DOHH2 (cell line): ENCODE measurements at regions not wholly inside any gene's neighbourhood (a gene's known extent, or its start where the extent isn't known, plus 50 kb on each side); places are given as distances from the start of the nearest gene placed in this dataset.
"Not testable (repeated sequence)": the region's sequence is repeated elsewhere in the genome, so short reads cannot be mapped to it uniquely, and the experiment has no call there.

Experiments
- H3F3A ChIP-seq: fragments of 200-600 bp; sonication (generic), shearing (Covaris generic); 2 replicates; pipeline ENCODE4 v1.6.0; 2016; ENCODE audit warnings: antibody characterized with exemption, mild to moderate bottlenecking; ENCODE audit not compliant: control insufficient read depth, insufficient read depth
- H3K27ac ChIP-seq: fragments of 200-600 bp; sonication (generic); 2 replicates; pipeline ENCODE4 v1.5.1; 2014; ENCODE audit warnings: low read depth, mild to moderate bottlenecking, low read length, moderate library complexity
- H3K27me3 ChIP-seq: fragments of 200-600 bp; sonication (generic); 2 replicates; pipeline ENCODE4 v1.6.1; 2014; ENCODE audit warnings: mild to moderate bottlenecking, low read length, mixed read lengths; ENCODE audit not compliant: control insufficient read depth
- H3K36me3 ChIP-seq: fragments of 200-600 bp; sonication (generic); 2 replicates; pipeline ENCODE4 v1.6.1; 2014; ENCODE audit warnings: mild to moderate bottlenecking, low read length, moderate library complexity, mixed read lengths; ENCODE audit not compliant: control insufficient read depth
- H3K4me1 ChIP-seq: fragments of 200-600 bp; sonication (generic); 2 replicates; pipeline ENCODE4 v1.6.1; 2014; ENCODE audit warnings: mild to moderate bottlenecking, low read length, mixed read lengths; ENCODE audit not compliant: control insufficient read depth
- H3K4me2 ChIP-seq: fragments of 200-600 bp; sonication (generic); 2 replicates; pipeline ENCODE4 v1.6.0; 2014; ENCODE audit warnings: mild to moderate bottlenecking, low read length, moderate library complexity
- H3K4me3 ChIP-seq: fragments of 200-600 bp; sonication (generic); 2 replicates; pipeline ENCODE4 v1.5.1; 2014; ENCODE audit warnings: mild to moderate bottlenecking, low read length, mixed read lengths
- H3K79me2 ChIP-seq: fragments of 200-600 bp; sonication (generic); 2 replicates; pipeline ENCODE4 v1.6.1; 2014; ENCODE audit warnings: mild to moderate bottlenecking, low read length, mixed read lengths; ENCODE audit not compliant: control insufficient read depth
- H3K9me2 ChIP-seq: fragments of 200-600 bp; sonication (generic); replicated peaks from 2 replicates; pipeline ENCODE4 v1.6.1; 2014; ENCODE audit warnings: mild to moderate bottlenecking, low read length, mixed read lengths; ENCODE audit not compliant: control insufficient read depth
- H3K9me3 ChIP-seq: fragments of 200-600 bp; sonication (generic); 2 replicates; pipeline ENCODE4 v1.6.1; 2014; ENCODE audit warnings: antibody characterized with exemption, low read length, mixed read lengths; ENCODE audit not compliant: control insufficient read depth, insufficient read depth
- H4K20me1 ChIP-seq: fragments of 200-600 bp; sonication (generic); 2 replicates; pipeline ENCODE4 v1.6.0; 2014; ENCODE audit warnings: low read depth, mild to moderate bottlenecking, antibody characterized with exemption, low read length, moderate library complexity; ENCODE audit not compliant: control insufficient read depth, insufficient read depth
- CTCF ChIP-seq: fragments of 200-600 bp; sonication (generic); IDR thresholded peaks from one replicate; pipeline ENCODE4 v1.5.1; 2014; ENCODE audit warnings: antibody characterized with exemption, mild to moderate bottlenecking, low read depth, low read length; ENCODE audit not compliant: poor library complexity, severe bottlenecking
- EZH2phosphoT487 ChIP-seq: fragments of 200-600 bp; sonication (generic); IDR thresholded peaks from 2 replicates; pipeline ENCODE4 v1.6.1; 2017; ENCODE audit warnings: borderline replicate concordance, mild to moderate bottlenecking, antibody characterized with exemption, low read length, moderate library complexity, mixed read lengths

GRCh38 chr2:144972676-144973075 lies 452.8 kb upstream of the ZEB2 start:
- Histone ChIP-seq H3K27me3 (no peaks in the 10 kb centered on the region), H3K36me3 (no peaks in the 10 kb centered on the region), H3K4me1 (no peaks in the 10 kb centered on the region), H3K79me2 (no peaks in the 10 kb centered on the region), H3F3A (no peaks in the 10 kb centered on the region), H3K9me3 (peaks cover 13% of the 10 kb centered on the region; the same call in 1 of the 2 replicates), H3K9me2 (no peaks in the 10 kb centered on the region), H4K20me1 (no peaks in the 10 kb centered on the region), H3K4me2 (no peak overlapping the region), H3K27ac (no peak overlapping the region), H3K4me3 (no peak overlapping the region)
- TF ChIP-seq CTCF, result no peak
- TF ChIP-seq EZH2phosphoT487, result no peak

GRCh38 chr2:144971786-144972335 lies 451.9 kb upstream of the ZEB2 start:
- no peak overlapping the region for H3K4me2 ChIP-seq
- TF ChIP-seq CTCF (no peak), EZH2phosphoT487 (no peak)
- H3K4me1 ChIP-seq, result no peaks in the 10 kb centered on the region
- H3K27ac ChIP-seq, result no peak overlapping the region
- no peak overlapping the region for H3K4me3 ChIP-seq
- H3K9me3 ChIP-seq, result peaks cover 13% of the 10 kb centered on the region; the same call in 1 of the 2 replicates
- H3K79me2 ChIP-seq, result no peaks in the 10 kb centered on the region
- H4K20me1 ChIP-seq, result no peaks in the 10 kb centered on the region
- H3K36me3 ChIP-seq, result no peaks in the 10 kb centered on the region
- H3K27me3 ChIP-seq, result no peaks in the 10 kb centered on the region
- H3K9me2 ChIP-seq, result no peaks in the 10 kb centered on the region
- no peaks in the 10 kb centered on the region for H3F3A ChIP-seq

GRCh38 chr2:144970410-144970809 lies 450.5 kb upstream of the ZEB2 start:
- H3K27me3 ChIP-seq, H3K27ac ChIP-seq, H4K20me1 ChIP-seq, H3K9me2 ChIP-seq, H3K36me3 ChIP-seq, H3K4me3 ChIP-seq, H3K4me1 ChIP-seq, H3K79me2 ChIP-seq, H3K4me2 ChIP-seq, H3F3A ChIP-seq: not testable (repeated sequence)
- H3K9me3 ChIP-seq, result peaks cover 23% of the 10 kb centered on the region; the same call in 1 of the 2 replicates

- not testable (repeated sequence) for H3K27me3 ChIP-seq, H3F3A ChIP-seq, H3K4me3 ChIP-seq, H3K4me2 ChIP-seq, H3K4me1 ChIP-seq, H3K36me3 ChIP-seq, H3K27ac ChIP-seq, H3K9me2 ChIP-seq, H3K79me2 ChIP-seq, H4K20me1 ChIP-seq
- H3K9me3 ChIP-seq, result peaks cover 31% of the 10 kb centered on the region
These were observed 449.6 kb upstream of the ZEB2 start for GRCh38 chr2:144969564-144969963.
